Lower leg skin (tissue), 3 donors: ENCODE measurements at regions not wholly inside any gene's neighbourhood (a gene's known extent, or its start where the extent isn't known, plus 50 kb on each side); places are given as distances from the start of the nearest gene placed in this dataset.

Experiments used
- CTCF ChIP-seq, 3 donors: fragments of 450-650 bp; IDR thresholded peaks; one replicate each; pipeline ENCODE4 v1.5.1; 2016; ENCODE audit warnings: antibody characterized with exemption in 3 of 3, mild to moderate bottlenecking in 3 of 3, moderate library complexity in 2 of 3
- POLR2A ChIP-seq, 2 donors: fragments of 450-650 bp; IDR thresholded peaks; one replicate each; pipeline ENCODE4 v1.6.1; 2016 to 2017; ENCODE audit warnings: antibody characterized with exemption in 2 of 2, mild to moderate bottlenecking in 1 of 2, moderate library complexity in 1 of 2

- no peak for TF ChIP-seq CTCF (IDR thresholded peaks at IDR 0.05)
- TF ChIP-seq POLR2A (IDR thresholded peaks at IDR 0.05) = no peak
Measured at GRCh38 chr3:162224746-162225145, 728.1 kb downstream of the OTOL1 start.
